ENCODE measurements at regions not wholly inside any gene's neighbourhood (a gene's known extent, or its start where the extent isn't known, plus 50 kb on each side); places are given as distances from the start of the nearest gene placed in this dataset.

GRCh38 chr15:96750361-96750760 lies 419.9 kb downstream of the NR2F2 start:
- TF ChIP-seq ZFP3 (CRISPR knock-in tag; IDR thresholded peaks at IDR 0.05) (no peak), ZNF70 (CRISPR knock-in tag; IDR thresholded peaks at IDR 0.05) (no peak), ESRRG (CRISPR knock-in tag; IDR thresholded peaks at IDR 0.05) (no peak), CREB5 (CRISPR knock-in tag; IDR thresholded peaks at IDR 0.05; ENCODE audit: low read depth) (no peak), PPARA (CRISPR knock-in tag; IDR thresholded peaks at IDR 0.05; ENCODE audit: borderline replicate concordance) (no peak), CSDC2 (CRISPR knock-in tag; IDR thresholded peaks at IDR 0.05) (no peak)
- TF ChIP-seq, protein P1, sequence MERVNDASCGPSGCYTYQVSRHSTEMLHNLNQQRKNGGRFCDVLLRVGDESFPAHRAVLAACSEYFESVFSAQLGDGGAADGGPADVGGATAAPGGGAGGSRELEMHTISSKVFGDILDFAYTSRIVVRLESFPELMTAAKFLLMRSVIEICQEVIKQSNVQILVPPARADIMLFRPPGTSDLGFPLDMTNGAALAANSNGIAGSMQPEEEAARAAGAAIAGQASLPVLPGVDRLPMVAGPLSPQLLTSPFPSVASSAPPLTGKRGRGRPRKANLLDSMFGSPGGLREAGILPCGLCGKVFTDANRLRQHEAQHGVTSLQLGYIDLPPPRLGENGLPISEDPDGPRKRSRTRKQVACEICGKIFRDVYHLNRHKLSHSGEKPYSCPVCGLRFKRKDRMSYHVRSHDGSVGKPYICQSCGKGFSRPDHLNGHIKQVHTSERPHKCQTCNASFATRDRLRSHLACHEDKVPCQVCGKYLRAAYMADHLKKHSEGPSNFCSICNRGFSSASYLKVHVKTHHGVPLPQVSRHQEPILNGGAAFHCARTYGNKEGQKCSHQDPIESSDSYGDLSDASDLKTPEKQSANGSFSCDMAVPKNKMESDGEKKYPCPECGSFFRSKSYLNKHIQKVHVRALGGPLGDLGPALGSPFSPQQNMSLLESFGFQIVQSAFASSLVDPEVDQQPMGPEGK (CRISPR knock-in tag; IDR thresholded peaks at IDR 0.05; ENCODE audit: borderline replicate concordance): no peak

Measured in SK-N-SH treated with all-trans-retinoic acid at 6 μM for 48 hours (cell line).